Left ventricle myocardium inferior (tissue), 1 donor: ENCODE measurements at regions not wholly inside any gene's neighbourhood (a gene's known extent, or its start where the extent isn't known, plus 50 kb on each side); places are given as distances from the start of the nearest gene placed in this dataset.

Experiments
- DNase-seq: peaks from one replicate; pipeline ENCODE4 v3.0.0-alpha.2; 2020
- H3K27ac ChIP-seq: fragments of 200-600 bp; replicated peaks from 2 replicates; pipeline ENCODE4 v1.8.0; 2021
- H3K27me3 ChIP-seq: fragments of 200-600 bp; 2 replicates; pipeline ENCODE4 v1.8.0; 2021; ENCODE audit warnings: low read depth
- H3K36me3 ChIP-seq: fragments of 200-600 bp; 2 replicates; pipeline ENCODE4 v1.8.0; 2021
- H3K4me1 ChIP-seq: fragments of 200-600 bp; 2 replicates; pipeline ENCODE4 v1.8.0; 2021
- H3K4me3 ChIP-seq: fragments of 200-600 bp; 2 replicates; pipeline ENCODE4 v1.8.0; 2021; ENCODE audit warnings: mild to moderate bottlenecking, moderate library complexity
- H3K9me3 ChIP-seq: fragments of 200-600 bp; replicated peaks from 2 replicates; pipeline ENCODE4 v1.8.0; 2021
- intact Hi-C: fragments of 100-400 bp; cut with micrococcal nuclease; formaldehyde crosslinking; loops from one replicate; pipeline ENCODE4 v1.11.0; 2022
- TF ChIP-seq, protein P1 (sequence below): fragments of 200-600 bp; IDR thresholded peaks from 2 replicates; pipeline ENCODE4 v1.8.0; 2021; ENCODE audit warnings: antibody characterized with exemption, mild to moderate bottlenecking, borderline replicate concordance
- donor health status: DM: no; HTN: yes; CAD: no; lungs with severe emphysema.

DNA sequence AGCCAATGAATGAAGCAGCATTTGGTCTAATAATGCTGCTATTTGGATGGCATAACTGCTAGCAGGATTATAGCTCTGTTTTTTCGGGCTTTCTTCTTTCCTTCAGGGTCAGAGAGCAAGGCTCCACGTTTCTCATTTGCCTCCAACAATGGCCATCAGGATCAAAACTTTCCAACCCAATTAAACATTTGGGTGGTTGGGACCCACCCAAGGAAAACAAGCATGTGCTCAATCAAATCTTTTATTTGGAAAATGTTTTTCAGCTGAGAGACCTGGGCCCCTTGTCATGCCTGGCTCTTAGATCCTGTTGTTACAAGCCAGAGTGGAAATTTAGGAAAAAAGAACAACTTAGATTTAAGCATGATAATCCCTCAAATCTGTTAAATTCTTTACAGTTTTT, 373.1 kb upstream of the USP24 start:
- TF ChIP-seq, protein P1, sequence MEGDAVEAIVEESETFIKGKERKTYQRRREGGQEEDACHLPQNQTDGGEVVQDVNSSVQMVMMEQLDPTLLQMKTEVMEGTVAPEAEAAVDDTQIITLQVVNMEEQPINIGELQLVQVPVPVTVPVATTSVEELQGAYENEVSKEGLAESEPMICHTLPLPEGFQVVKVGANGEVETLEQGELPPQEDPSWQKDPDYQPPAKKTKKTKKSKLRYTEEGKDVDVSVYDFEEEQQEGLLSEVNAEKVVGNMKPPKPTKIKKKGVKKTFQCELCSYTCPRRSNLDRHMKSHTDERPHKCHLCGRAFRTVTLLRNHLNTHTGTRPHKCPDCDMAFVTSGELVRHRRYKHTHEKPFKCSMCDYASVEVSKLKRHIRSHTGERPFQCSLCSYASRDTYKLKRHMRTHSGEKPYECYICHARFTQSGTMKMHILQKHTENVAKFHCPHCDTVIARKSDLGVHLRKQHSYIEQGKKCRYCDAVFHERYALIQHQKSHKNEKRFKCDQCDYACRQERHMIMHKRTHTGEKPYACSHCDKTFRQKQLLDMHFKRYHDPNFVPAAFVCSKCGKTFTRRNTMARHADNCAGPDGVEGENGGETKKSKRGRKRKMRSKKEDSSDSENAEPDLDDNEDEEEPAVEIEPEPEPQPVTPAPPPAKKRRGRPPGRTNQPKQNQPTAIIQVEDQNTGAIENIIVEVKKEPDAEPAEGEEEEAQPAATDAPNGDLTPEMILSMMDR: no peak
- Histone ChIP-seq H3K27ac (peak overlapping the region; percentile 71), H3K4me1 (peaks cover 31% of the 10 kb centered on the region), H3K9me3 (no peaks in the 10 kb centered on the region), H3K27me3 (no peaks in the 10 kb centered on the region), H3K36me3 (no peaks in the 10 kb centered on the region), H3K4me3 (no peak overlapping the region)
- no peak for DNase-seq
- intact Hi-C loops: no loop called here

DNA sequence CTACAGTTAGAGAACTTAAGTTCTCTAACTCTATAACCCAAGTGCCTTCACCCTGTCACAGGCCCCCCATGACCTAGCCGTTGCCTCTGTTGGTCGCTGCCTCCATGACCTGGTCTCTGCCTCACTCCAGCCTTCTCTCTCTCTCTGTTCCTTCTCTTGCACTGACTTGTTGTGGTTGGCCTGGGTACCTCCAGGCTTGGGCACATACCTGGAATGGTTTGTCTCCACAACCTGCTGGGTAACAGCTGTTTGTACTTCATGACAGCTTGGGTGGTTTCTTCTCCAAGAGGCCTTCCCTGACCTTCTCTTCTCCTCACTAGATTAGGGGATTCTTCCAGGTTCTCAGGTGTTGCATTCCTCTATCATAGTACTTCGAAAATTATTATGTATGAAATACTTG, 371.6 kb upstream of the USP24 start:
- intact Hi-C loops: no loop called here
- TF ChIP-seq, protein P1: no peak
- Histone ChIP-seq H3K27ac (no peak overlapping the region), H3K36me3 (no peaks in the 10 kb centered on the region), H3K4me1 (peaks cover 22% of the 10 kb centered on the region), H3K27me3 (no peaks in the 10 kb centered on the region), H3K4me3 (no peak overlapping the region), H3K9me3 (no peaks in the 10 kb centered on the region)
- no peak for DNase-seq

DNA sequence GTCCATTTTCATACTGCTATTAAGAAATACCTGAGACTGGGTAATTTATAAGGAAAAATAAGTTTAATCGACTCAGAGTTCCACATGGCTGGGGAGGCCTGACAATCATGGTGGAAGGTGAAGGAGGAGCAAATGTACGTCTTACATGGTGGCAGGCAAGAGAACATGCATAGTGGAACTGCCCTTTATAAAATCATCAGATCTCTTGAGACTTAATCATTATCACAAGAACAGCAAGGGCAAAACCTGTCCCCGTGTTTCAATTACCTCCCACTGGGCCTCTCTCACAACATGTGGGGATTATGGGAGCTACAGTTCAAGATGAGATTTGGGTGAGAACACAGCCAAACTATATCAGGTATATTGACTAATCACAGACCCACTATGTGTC, 370.2 kb upstream of the USP24 start:
- TF ChIP-seq, protein P1: no peak
- no peak for DNase-seq
- intact Hi-C loops: no loop called here
- Histone ChIP-seq H3K36me3 (no peaks in the 10 kb centered on the region), H3K4me1 (peaks cover 19% of the 10 kb centered on the region), H3K9me3 (no peaks in the 10 kb centered on the region), H3K27ac (no peak overlapping the region), H3K4me3 (no peak overlapping the region), H3K27me3 (no peaks in the 10 kb centered on the region)

DNA sequence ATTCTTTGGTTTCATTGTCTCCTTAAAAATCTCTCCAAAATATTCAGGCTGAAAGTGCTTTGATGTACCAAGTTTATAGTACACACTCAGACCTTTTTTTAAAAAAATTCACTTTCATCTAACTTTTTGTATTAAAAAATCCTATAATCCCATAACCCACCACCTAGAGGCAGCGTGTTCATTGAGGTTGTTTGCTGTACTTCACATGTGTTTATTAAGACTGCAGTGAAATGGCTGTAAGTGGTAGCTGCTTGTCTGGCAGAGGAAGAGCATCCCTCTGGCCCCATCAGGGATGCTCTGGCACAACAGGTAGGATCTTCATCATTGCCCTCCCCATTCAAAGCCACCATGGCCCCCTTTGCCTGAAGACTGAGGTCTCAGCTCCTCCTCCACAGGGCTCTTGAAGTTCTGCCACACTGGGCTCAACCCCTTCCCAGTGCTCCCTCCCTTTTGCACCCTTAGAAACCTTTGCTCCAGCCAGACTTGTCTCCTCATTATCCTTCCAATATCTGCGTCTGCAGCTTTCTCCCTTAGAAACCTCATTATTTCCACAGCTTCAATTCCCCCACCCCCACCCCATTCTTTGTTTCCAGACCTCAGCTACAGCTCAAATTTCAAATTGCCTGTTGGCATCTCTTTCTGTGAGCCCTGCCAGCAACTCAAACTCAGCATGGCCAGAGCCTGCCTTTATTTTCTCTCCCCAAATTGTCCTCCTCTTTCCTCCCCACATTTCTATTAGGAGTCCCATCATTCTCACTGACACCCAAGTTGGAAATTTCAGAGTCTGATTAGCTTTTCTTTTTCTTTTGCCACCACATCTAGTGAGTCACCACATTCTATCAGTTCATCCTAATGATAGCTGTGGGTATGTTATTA, 369.6 kb upstream of the USP24 start:
- H3K4me1 ChIP-seq: peaks cover 19% of the 10 kb centered on the region
- intact Hi-C loops: no loop called here
- TF ChIP-seq, protein P1: no peak
- H3K27me3 ChIP-seq: no peaks in the 10 kb centered on the region
- H3K9me3 ChIP-seq: no peaks in the 10 kb centered on the region
- H3K4me3 ChIP-seq: no peak overlapping the region
- DNase-seq: no peak
- no peaks in the 10 kb centered on the region for H3K36me3 ChIP-seq
- no peak overlapping the region for H3K27ac ChIP-seq

DNA sequence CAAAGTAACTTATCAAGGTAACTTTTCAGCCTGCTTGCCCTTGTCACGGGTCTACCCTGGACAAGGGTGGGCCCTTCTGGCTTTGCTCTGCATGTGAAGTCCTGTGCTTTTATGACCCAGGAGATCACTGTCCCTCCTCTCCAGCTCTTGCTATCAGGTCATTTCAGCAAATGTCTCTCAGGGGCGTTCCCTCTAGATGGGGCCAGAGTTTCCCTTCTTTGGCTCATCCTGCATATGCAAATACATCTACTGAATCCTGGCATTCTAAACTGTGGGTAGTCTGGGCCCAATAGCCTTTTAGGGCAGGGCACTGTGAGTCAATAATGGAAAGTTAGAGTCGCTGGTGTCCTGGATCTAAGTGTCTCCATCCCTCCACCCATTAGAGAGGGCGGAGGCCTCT, 366.9 kb upstream of the USP24 start:
- H3K36me3 ChIP-seq: no peaks in the 10 kb centered on the region
- TF ChIP-seq, protein P1: no peak
- peak overlapping the region; percentile 79 for H3K27ac ChIP-seq
- no peak overlapping the region for H3K4me3 ChIP-seq
- peaks cover 9% of the 10 kb centered on the region for H3K4me1 ChIP-seq
- H3K9me3 ChIP-seq: no peaks in the 10 kb centered on the region
- intact Hi-C loops: no loop called here
- DNase-seq: no peak
- H3K27me3 ChIP-seq: no peaks in the 10 kb centered on the region
